Subcutaneous abdominal adipose tissue (tissue), 5 donors: ENCODE measurements at regions not wholly inside any gene's neighbourhood (a gene's known extent, or its start where the extent isn't known, plus 50 kb on each side); places are given as distances from the start of the nearest gene placed in this dataset.

ENCODE experiments used
- H3K27ac ChIP-seq: one replicate; pipeline ENCODE4 v1.7.0; 2013; ENCODE audit warnings: low read depth, mild to moderate bottlenecking, inconsistent platforms, low read length, moderate library complexity
- H3K27me3 ChIP-seq, 5 donors: one replicate each; pipeline ENCODE4 v1.7.0; 2013; ENCODE audit warnings: low read length in 5 of 5, inconsistent platforms in 1 of 5; ENCODE audit not compliant: control insufficient read depth in 5 of 5, insufficient read depth in 4 of 5
- H3K36me3 ChIP-seq, 5 donors: one replicate each; pipeline ENCODE4 v1.7.0; 2013; ENCODE audit warnings: low read length in 5 of 5; ENCODE audit not compliant: control insufficient read depth in 5 of 5, insufficient read depth in 5 of 5
- H3K4me1 ChIP-seq, 5 donors: one replicate each; pipeline ENCODE4 v1.7.0; 2013; ENCODE audit warnings: low read length in 5 of 5, mild to moderate bottlenecking in 3 of 5, moderate library complexity in 1 of 5; ENCODE audit not compliant: control insufficient read depth in 5 of 5, insufficient read depth in 5 of 5
- H3K4me3 ChIP-seq, 5 donors: one replicate each; pipeline ENCODE4 v1.7.0; 2013; ENCODE audit warnings: low read length in 5 of 5, low read depth in 1 of 5
- H3K9ac ChIP-seq, 5 donors: one replicate each; pipeline ENCODE4 v1.7.0; 2013; ENCODE audit warnings: low read length in 5 of 5, mild to moderate bottlenecking in 4 of 5, moderate library complexity in 3 of 5
- H3K9me3 ChIP-seq, 5 donors: one replicate each; pipeline ENCODE4 v1.7.0; 2013; ENCODE audit warnings: low read length in 5 of 5; ENCODE audit not compliant: control insufficient read depth in 5 of 5
- donor health status: healthy.
- donor health status: healthy.
- donor health status: healthy.
- donor health status: healthy.
- donor health status: healthy.

DNA sequence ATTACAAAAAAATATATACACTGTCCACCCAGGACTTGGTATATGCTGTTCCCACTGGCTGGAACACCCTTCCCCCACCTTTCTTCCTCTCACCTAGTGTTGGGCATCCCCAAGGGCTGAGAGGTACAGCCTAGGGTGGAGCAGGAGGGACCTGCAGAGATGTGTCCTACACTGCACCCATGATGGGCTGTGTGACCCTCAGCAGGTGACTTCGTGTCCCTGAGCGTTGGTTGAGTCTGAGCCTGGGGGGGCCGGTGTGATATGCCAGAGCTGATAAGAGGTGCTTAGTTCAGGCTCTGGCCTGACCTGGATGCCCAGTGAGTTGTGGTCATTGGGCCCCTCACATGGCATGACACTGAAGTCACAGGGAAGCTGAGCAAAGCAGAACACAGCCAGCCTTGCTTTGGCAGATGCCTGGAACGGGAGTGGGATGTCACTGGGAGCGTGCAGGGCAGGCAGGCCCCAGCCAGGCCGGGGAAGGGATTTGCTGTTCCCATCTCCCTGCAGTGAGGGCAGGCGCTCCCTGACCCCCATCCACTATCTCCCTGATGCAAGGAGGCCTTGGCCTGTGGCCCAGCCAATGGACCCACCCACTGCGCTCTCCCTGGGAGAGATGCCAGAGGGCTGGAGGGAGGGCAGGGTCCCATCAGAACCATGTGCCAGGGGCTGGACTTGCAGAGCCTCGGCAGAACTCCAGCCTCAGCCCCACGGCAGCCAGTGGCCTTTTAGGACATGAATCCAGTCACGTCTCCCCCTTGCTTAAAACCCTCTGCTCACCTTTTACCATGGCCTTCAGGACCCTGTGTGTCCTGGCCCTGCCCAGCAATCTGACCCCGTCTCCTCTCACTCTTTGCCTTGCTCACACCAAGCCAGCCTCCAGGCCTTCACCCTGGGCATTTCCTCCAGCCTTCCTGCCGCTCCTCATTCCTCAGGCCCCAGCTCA is 138.9 kb downstream of the MN1 start:
- Histone ChIP-seq H3K4me1 (peaks cover 0 to 9% (median 8%) of the 10 kb centered on the region in 5 donors), H3K4me3 (no peak overlapping the region), H3K27me3 (no peaks in the 10 kb centered on the region), H3K9ac (peak overlapping the region in 1 of 5 donors; percentile 23), H3K9me3 (peaks cover 0 to 6% (median 6%) of the 10 kb centered on the region in 5 donors), H3K36me3 (no peaks in the 10 kb centered on the region), H3K27ac (no peak overlapping the region)

GRCh38 chr22:27663812-27664211 is 137.7 kb downstream of the MN1 start:
- no peak overlapping the region for H3K27ac ChIP-seq
- H3K9ac ChIP-seq: no peak overlapping the region
- H3K4me1 ChIP-seq: peaks cover 0 to 9% (median 8%) of the 10 kb centered on the region in 5 donors
- no peaks in the 10 kb centered on the region for H3K36me3 ChIP-seq
- H3K4me3 ChIP-seq: no peak overlapping the region
- peaks cover 0 to 6% (median 6%) of the 10 kb centered on the region in 5 donors for H3K9me3 ChIP-seq
- peaks cover 0 to 2% (median 0%) of the 10 kb centered on the region in 5 donors for H3K27me3 ChIP-seq

GRCh38 chr22:27666272-27666997 is 135.1 kb downstream of the MN1 start:
- no peak overlapping the region for H3K4me3 ChIP-seq
- peaks cover 0 to 3% (median 0%) of the 10 kb centered on the region in 5 donors for H3K27me3 ChIP-seq
- H3K27ac ChIP-seq: no peak overlapping the region
- H3K4me1 ChIP-seq: peaks cover 0 to 23% (median 15%) of the 10 kb centered on the region in 5 donors
- no peak overlapping the region for H3K9ac ChIP-seq
- peaks cover 0 to 6% (median 6%) of the 10 kb centered on the region in 5 donors for H3K9me3 ChIP-seq
- H3K36me3 ChIP-seq: no peaks in the 10 kb centered on the region

GRCh38 chr22:27667121-27667843 is 134.3 kb downstream of the MN1 start:
- H3K27me3 ChIP-seq: peaks cover 0 to 3% (median 0%) of the 10 kb centered on the region in 5 donors
- H3K9me3 ChIP-seq: peaks cover 0 to 6% (median 6%) of the 10 kb centered on the region in 5 donors
- H3K27ac ChIP-seq: no peak overlapping the region
- peaks cover 0 to 22% (median 14%) of the 10 kb centered on the region in 5 donors for H3K4me1 ChIP-seq
- no peaks in the 10 kb centered on the region for H3K36me3 ChIP-seq
- H3K9ac ChIP-seq: no peak overlapping the region
- no peak overlapping the region for H3K4me3 ChIP-seq

- Histone ChIP-seq H3K27ac (no peak overlapping the region), H3K4me3 (no peak overlapping the region), H3K9ac (peak overlapping the region in 1 of 5 donors; percentile 4)
Observed at GRCh38 chr22:27668828-27669797, 132.4 kb downstream of the MN1 start.

DNA sequence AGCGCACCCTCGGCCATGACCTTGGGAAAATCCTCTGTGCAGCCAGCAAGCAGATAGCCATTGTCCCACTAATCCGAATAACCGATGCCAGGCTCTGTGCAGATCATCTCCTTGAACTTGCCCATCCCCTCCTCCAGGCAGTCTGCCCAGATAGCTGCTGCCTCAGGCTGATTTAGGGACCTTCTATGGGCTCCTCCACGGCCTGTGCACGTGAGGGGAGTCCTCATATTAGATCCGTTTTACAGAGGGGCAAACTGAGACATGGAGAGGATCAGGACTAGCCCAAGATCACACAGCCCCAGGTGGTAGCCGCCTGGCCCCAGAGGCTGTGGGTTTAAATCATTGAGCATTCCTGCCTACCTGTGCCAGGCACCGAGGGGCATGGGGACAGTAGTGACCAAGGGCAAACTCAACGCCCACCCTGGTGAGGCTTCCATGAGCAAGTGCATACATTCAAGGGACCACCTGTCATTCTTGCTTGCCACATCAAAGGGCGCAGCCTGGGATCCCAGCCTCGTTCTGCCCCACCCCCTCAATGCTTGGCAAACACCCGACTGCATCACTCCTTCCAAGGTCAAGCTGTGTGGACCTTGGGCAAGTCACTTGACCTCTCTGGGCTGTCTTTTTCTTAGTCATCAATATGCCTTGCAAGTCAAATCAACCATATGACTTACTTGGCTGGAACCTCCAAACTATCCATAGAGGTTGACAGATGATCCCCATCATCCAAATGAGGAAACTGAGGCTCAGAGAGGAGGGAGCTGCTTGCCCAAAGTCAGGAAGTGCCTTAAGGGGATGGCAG is 131.6 kb downstream of the MN1 start:
- Histone ChIP-seq H3K4me1 (peaks cover 2 to 28% (median 22%) of the 10 kb centered on the region in 5 donors), H3K27me3 (peaks cover 0 to 3% (median 0%) of the 10 kb centered on the region in 5 donors), H3K9me3 (peaks cover 0 to 6% (median 6%) of the 10 kb centered on the region in 5 donors), H3K4me3 (no peak overlapping the region), H3K36me3 (no peaks in the 10 kb centered on the region), H3K9ac (peak overlapping the region in 1 of 5 donors; percentile 4), H3K27ac (no peak overlapping the region)

More at GRCh38 chr22:27668828-27669797, 132.4 kb downstream of the MN1 start:
- Histone ChIP-seq H3K36me3 (no peaks in the 10 kb centered on the region), H3K9me3 (peaks cover 0 to 6% (median 6%) of the 10 kb centered on the region in 5 donors), H3K27me3 (peaks cover 0 to 3% (median 0%) of the 10 kb centered on the region in 5 donors), H3K4me1 (peaks cover 2 to 23% (median 14%) of the 10 kb centered on the region in 5 donors)

GRCh38 chr22:27670701-27671412 is 130.7 kb downstream of the MN1 start:
- Histone ChIP-seq H3K9ac (no peak overlapping the region), H3K9me3 (peaks cover 0 to 6% (median 6%) of the 10 kb centered on the region in 5 donors), H3K36me3 (no peaks in the 10 kb centered on the region), H3K27ac (no peak overlapping the region), H3K4me1 (peaks cover 2 to 32% (median 24%) of the 10 kb centered on the region in 5 donors), H3K27me3 (peaks cover 0 to 3% (median 0%) of the 10 kb centered on the region in 5 donors), H3K4me3 (no peak overlapping the region)

GRCh38 chr22:27671413-27671935 is 130.1 kb downstream of the MN1 start:
- Histone ChIP-seq H3K4me3 (no peak overlapping the region), H3K9me3 (peaks cover 0 to 3% (median 3%) of the 10 kb centered on the region in 5 donors), H3K27ac (no peak overlapping the region), H3K36me3 (no peaks in the 10 kb centered on the region), H3K27me3 (peaks cover 0 to 3% (median 0%) of the 10 kb centered on the region in 5 donors), H3K4me1 (peaks cover 2 to 37% (median 25%) of the 10 kb centered on the region in 5 donors), H3K9ac (no peak overlapping the region)
